PC-3 (cell line): ENCODE measurements at regions not wholly inside any gene's neighbourhood (a gene's known extent, or its start where the extent isn't known, plus 50 kb on each side); places are given as distances from the start of the nearest gene placed in this dataset.

Experiments used
- ATAC-seq: fragments of 200-7000 bp; cut with Tn5 transposase; 2 replicates; pipeline ENCODE4 v1.9.1; 2020; ENCODE audit warnings: mild to moderate bottlenecking, moderate library complexity
- BruUV-seq: library from RNA; stranded (reverse); fragments of 400-500 nt; replicated peaks from 2 replicates; lab custom pipeline; 2021; lab: Mats Ljungman, UMichigan
- CTCF ChIA-PET: fragments of 300-600 bp; sonication (Branson Sonifier 250); formaldehyde crosslinking; loops from one replicate; lab custom pipeline; 2022; ENCODE audit warnings: antibody characterized with exemption; lab: Charles Lee
- POLR2A ChIA-PET: fragments of 300-600 bp; sonication (Branson Sonifier 250); formaldehyde crosslinking; loops from one replicate; lab custom pipeline; 2022; ENCODE audit warnings: antibody characterized with exemption; ENCODE audit not compliant: unreplicated experiment; lab: Charles Lee
- DNase-seq: peaks from one replicate; pipeline ENCODE4 v3.0.0-alpha.2; 2015
- H2AFZ ChIP-seq: fragments of 300-600 bp; sonication (generic); 2 replicates; pipeline ENCODE4 v1.6.0; 2016; ENCODE audit warnings: antibody characterized with exemption, low read length
- H3F3A ChIP-seq: fragments of 300-600 bp; sonication (generic); one replicate; pipeline ENCODE4 v1.6.0; 2017; ENCODE audit warnings: antibody characterized with exemption, low read length, control low read depth, mild to moderate bottlenecking; ENCODE audit not compliant: unreplicated experiment
- H3K27ac ChIP-seq: fragments of 300-600 bp; sonication (generic); 2 replicates; pipeline ENCODE4 v1.5.1; 2016; ENCODE audit warnings: mild to moderate bottlenecking, low read length
- H3K27me3 ChIP-seq: fragments of 300-600 bp; sonication (generic); 2 replicates; pipeline ENCODE4 v1.6.1; 2016; ENCODE audit warnings: low read length, mixed read lengths
- H3K36me3 ChIP-seq: fragments of 300-600 bp; sonication (generic); 2 replicates; pipeline ENCODE4 v1.6.1; 2016; ENCODE audit warnings: low read depth, mixed run types, low read length, mixed read lengths
- H3K4me1 ChIP-seq: fragments of 300-600 bp; sonication (generic); 2 replicates; pipeline ENCODE4 v1.5.1; 2016; ENCODE audit warnings: low read length; ENCODE audit not compliant: insufficient read depth
- H3K4me2 ChIP-seq: fragments of 300-600 bp; sonication (generic); 2 replicates; pipeline ENCODE4 v1.6.0; 2016; ENCODE audit warnings: low read length
- H3K4me3 ChIP-seq: fragments of 300-600 bp; sonication (generic); 2 replicates; pipeline ENCODE4 v1.5.1; 2016; ENCODE audit warnings: mild to moderate bottlenecking, low read length, mixed read lengths
- H3K79me2 ChIP-seq: fragments of 300-600 bp; sonication (generic); 2 replicates; pipeline ENCODE4 v1.6.1; 2017; ENCODE audit warnings: low read length, mixed read lengths
- H3K9ac ChIP-seq: fragments of 300-600 bp; sonication (generic); 2 replicates; pipeline ENCODE4 v1.6.0; 2016; ENCODE audit warnings: mild to moderate bottlenecking, low read length
- H3K9me2 ChIP-seq: fragments of 300-600 bp; sonication (generic); replicated peaks from 2 replicates; pipeline ENCODE4 v1.6.1; 2016; ENCODE audit warnings: mixed run types, low read length, mixed read lengths
- H3K9me3 ChIP-seq: fragments of 300-600 bp; sonication (generic); 2 replicates; pipeline ENCODE4 v1.6.1; 2016; ENCODE audit warnings: low read length, mixed read lengths
- H4K20me1 ChIP-seq: fragments of 300-600 bp; sonication (generic); 2 replicates; pipeline ENCODE4 v1.6.1; 2016; ENCODE audit warnings: low read length, mixed read lengths
- CTCF ChIP-seq: fragments of 300-600 bp; sonication (generic); conservative IDR thresholded peaks from 2 replicates; pipeline ENCODE4 v1.5.1; 2017; ENCODE audit warnings: antibody characterized with exemption, low read depth, mild to moderate bottlenecking, low read length
- EZH2 ChIP-seq: fragments of 300-600 bp; sonication (generic); IDR thresholded peaks from one replicate; pipeline ENCODE4 v1.6.1; 2017; ENCODE audit warnings: antibody characterized with exemption, mild to moderate bottlenecking, low read length; ENCODE audit not compliant: unreplicated experiment
- EZH2phosphoT487 ChIP-seq: fragments of 300-600 bp; sonication (generic); IDR thresholded peaks from 2 replicates; pipeline ENCODE4 v1.6.1; 2018; ENCODE audit warnings: mild to moderate bottlenecking, antibody characterized with exemption, low read length, borderline replicate concordance
- intact Hi-C: fragments of 100-400 bp; cut with micrococcal nuclease; formaldehyde crosslinking; loops from 2 replicates; pipeline ENCODE4 v1.9.0; 2023

DNA sequence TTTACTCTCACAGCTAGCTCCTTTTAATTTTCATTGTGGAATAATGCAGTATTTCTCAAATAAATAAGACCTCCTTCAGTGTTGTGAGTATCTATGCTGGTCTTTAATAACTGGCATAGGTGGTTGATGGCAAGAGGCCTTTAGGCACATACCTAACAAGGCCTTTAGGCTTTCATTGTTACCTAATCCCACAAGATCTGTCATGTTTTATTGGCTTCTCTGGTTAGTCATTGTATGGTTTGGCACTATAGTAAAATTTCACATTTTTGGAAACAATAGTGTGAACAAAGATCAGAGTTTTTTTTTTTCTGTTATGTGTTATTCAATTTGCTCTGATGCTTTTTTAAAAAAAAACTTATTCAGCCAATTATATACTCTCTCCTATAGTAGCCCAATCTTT, 89.8 kb upstream of the NEUROD1 start:
- TF ChIP-seq CTCF = no peak
- TF ChIP-seq EZH2phosphoT487 = no peak
- no peak for TF ChIP-seq EZH2
- Histone ChIP-seq H3K36me3 (no peaks in the 10 kb centered on the region), H4K20me1 (no peaks in the 10 kb centered on the region), H3F3A (no peaks in the 10 kb centered on the region), H3K9ac (no peak overlapping the region), H3K4me3 (no peak overlapping the region), H3K27me3 (no peaks in the 10 kb centered on the region), H3K9me2 (no peaks in the 10 kb centered on the region), H2AFZ (no peak overlapping the region), H3K4me1 (peaks cover 30% of the 10 kb centered on the region), H3K4me2 (peak overlapping the region; percentile 16; the same call in 1 of the 2 replicates), H3K27ac (peak overlapping the region; percentile 26; the same call in 1 of the 2 replicates), H3K79me2 (no peaks in the 10 kb centered on the region), H3K9me3 (no peaks in the 10 kb centered on the region)
- intact Hi-C loops = loop anchor here (2.0 kb wide), 3 partner anchors 15 to 121 kb away; partner anchors contain the start of gene ITPRID2
- BruUV-seq = no TSS peak
- ATAC-seq (peak; percentile 88), DNase-seq (peak; percentile 92)
- ChIA-PET CTCF (no interaction called here), POLR2A (interaction anchor here (0.6 kb wide), 2 partner anchors 117 to 129 kb away, joined by 4 to 5 read pairs; no protein-coding TSS in a partner anchor)

GRCh38 chr2:181771356-181771755, 91.0 kb upstream of the NEUROD1 start:
- H3K36me3 ChIP-seq = no peaks in the 10 kb centered on the region
- H3K4me3 ChIP-seq = no peak overlapping the region
- peaks cover 30% of the 10 kb centered on the region for H3K4me1 ChIP-seq
- no peaks in the 10 kb centered on the region for H3K27me3 ChIP-seq
- H3K9me3 ChIP-seq = no peaks in the 10 kb centered on the region
- DNase-seq (no peak), ATAC-seq (peak; percentile 42)
- no peaks in the 10 kb centered on the region for H4K20me1 ChIP-seq
- no peaks in the 10 kb centered on the region for H3F3A ChIP-seq
- intact Hi-C loops = loop anchor here (2.0 kb wide), 3 partner anchors 13 to 119 kb away; partner anchors contain the start of gene ITPRID2
- no peak overlapping the region for H2AFZ ChIP-seq
- no peaks in the 10 kb centered on the region for H3K9me2 ChIP-seq
- BruUV-seq = no TSS peak
- POLR2A ChIA-PET = interaction anchor here (0.6 to 0.9 kb wide), 3 partner anchors 82 to 944 kb away, joined by 3 to 5 read pairs (median 3); partner anchors contain the start of gene ITPRID2
- H3K27ac ChIP-seq = no peak overlapping the region
- no peak overlapping the region for H3K4me2 ChIP-seq
- CTCF ChIA-PET = interaction anchor here (0.9 kb wide), 1 partner anchor 29 kb away, joined by 5 read pairs; no protein-coding TSS in a partner anchor
- no peak for TF ChIP-seq EZH2
- TF ChIP-seq EZH2phosphoT487 = no peak
- TF ChIP-seq CTCF = no peak
- H3K79me2 ChIP-seq = no peaks in the 10 kb centered on the region
- H3K9ac ChIP-seq = no peak overlapping the region

GRCh38 chr2:181772334-181772733, 92.0 kb upstream of the NEUROD1 start:
- no TSS peak for BruUV-seq
- no peaks in the 10 kb centered on the region for H3F3A ChIP-seq
- H3K27me3 ChIP-seq = no peaks in the 10 kb centered on the region
- TF ChIP-seq CTCF (no peak), EZH2 (no peak), EZH2phosphoT487 (no peak)
- no peak overlapping the region for H2AFZ ChIP-seq
- H3K36me3 ChIP-seq = no peaks in the 10 kb centered on the region
- no peak overlapping the region for H3K9ac ChIP-seq
- H3K9me2 ChIP-seq = no peaks in the 10 kb centered on the region
- ChIA-PET POLR2A (no interaction called here), CTCF (no interaction called here)
- peaks cover 30% of the 10 kb centered on the region for H3K4me1 ChIP-seq
- no peak overlapping the region for H3K27ac ChIP-seq
- no peak overlapping the region for H3K4me3 ChIP-seq
- DNase-seq (no peak), ATAC-seq (no peak)
- no peak overlapping the region for H3K4me2 ChIP-seq
- intact Hi-C loops = no loop called here
- no peaks in the 10 kb centered on the region for H3K9me3 ChIP-seq
- no peaks in the 10 kb centered on the region for H3K79me2 ChIP-seq
- H4K20me1 ChIP-seq = no peaks in the 10 kb centered on the region
